Kidney (tissue), 13 donors: ENCODE measurements at regions not wholly inside any gene's neighbourhood (a gene's known extent, or its start where the extent isn't known, plus 50 kb on each side); places are given as distances from the start of the nearest gene placed in this dataset.
A peak's percentile ranks its signal among the peaks of the same experiment; 100 is the strongest.

ENCODE experiments used
- DNase-seq, 5 donors: peaks; one replicate each; pipeline ENCODE4 v3.0.0-alpha.2; 2013 to 2020
- FAIRE-seq: peaks from 2 replicates; lab custom pipeline; 2012; peaks lifted over from hg19 to GRCh38; lab: Jason Lieb, UNC
- H3K27ac ChIP-seq, 2 donors: one replicate each; pipeline ENCODE4 v1.7.0; 2013; ENCODE audit warnings: low read depth in 2 of 2, low read length in 2 of 2, inconsistent platforms in 1 of 2
- H3K27me3 ChIP-seq: one replicate; pipeline ENCODE4 v1.7.1; 2013; ENCODE audit warnings: low read length, inconsistent platforms; ENCODE audit not compliant: control insufficient read depth, insufficient read depth
- H3K36me3 ChIP-seq, 3 donors: one replicate each; pipeline versions ENCODE4 v1.7.0 to v1.7.1; 2013; ENCODE audit warnings: low read length in 3 of 3, control low read depth in 1 of 3, inconsistent platforms in 1 of 3; ENCODE audit not compliant: insufficient read depth in 3 of 3, control insufficient read depth in 2 of 3
- H3K4me1 ChIP-seq, 3 donors: one replicate each; pipeline versions ENCODE4 v1.7.0 to v1.7.1; 2013; ENCODE audit warnings: low read length in 3 of 3, inconsistent platforms in 1 of 3, low read depth in 1 of 3; ENCODE audit not compliant: control insufficient read depth in 2 of 3, insufficient read depth in 2 of 3
- H3K4me3 ChIP-seq, 3 donors: one replicate each; pipeline versions ENCODE4 v1.7.0 to v1.8.1; 2013; ENCODE audit warnings: low read length in 3 of 3, control low read depth in 1 of 3, inconsistent platforms in 1 of 3
- H3K9ac ChIP-seq, 3 donors: one replicate each; pipeline versions ENCODE4 v1.7.0 to v1.7.1; 2013; ENCODE audit warnings: low read length in 3 of 3, control low read depth in 1 of 3, inconsistent platforms in 1 of 3
- H3K9me3 ChIP-seq, 3 donors: one replicate each; pipeline versions ENCODE4 v1.7.0 to v1.7.1; 2013; ENCODE audit warnings: low read length in 3 of 3, control low read depth in 1 of 3, inconsistent platforms in 1 of 3; ENCODE audit not compliant: control insufficient read depth in 2 of 3, insufficient read depth in 1 of 3
- CTCF ChIP-seq: IDR thresholded peaks from 3 replicates; pipeline ENCODE4 v1.5.1; 2012; ENCODE audit warnings: mild to moderate bottlenecking, moderate library complexity, borderline replicate concordance; ENCODE audit not compliant: insufficient read depth; ENCODE audit errors: extremely low read depth
- intact Hi-C: fragments of 100-400 bp; cut with DNase I; formaldehyde crosslinking; loops from one replicate; pipeline ENCODE4 v1.11.1; 2022
- donor health status: control.
- donor health status: control.
- donor health status: control.
- donor health status: control.
- donor health status: control.
- donor health status: DM: yes; HTN: yes; CAD: no.
- donor health status: Normal renal cell carcinoma (clear cell type).

DNA sequence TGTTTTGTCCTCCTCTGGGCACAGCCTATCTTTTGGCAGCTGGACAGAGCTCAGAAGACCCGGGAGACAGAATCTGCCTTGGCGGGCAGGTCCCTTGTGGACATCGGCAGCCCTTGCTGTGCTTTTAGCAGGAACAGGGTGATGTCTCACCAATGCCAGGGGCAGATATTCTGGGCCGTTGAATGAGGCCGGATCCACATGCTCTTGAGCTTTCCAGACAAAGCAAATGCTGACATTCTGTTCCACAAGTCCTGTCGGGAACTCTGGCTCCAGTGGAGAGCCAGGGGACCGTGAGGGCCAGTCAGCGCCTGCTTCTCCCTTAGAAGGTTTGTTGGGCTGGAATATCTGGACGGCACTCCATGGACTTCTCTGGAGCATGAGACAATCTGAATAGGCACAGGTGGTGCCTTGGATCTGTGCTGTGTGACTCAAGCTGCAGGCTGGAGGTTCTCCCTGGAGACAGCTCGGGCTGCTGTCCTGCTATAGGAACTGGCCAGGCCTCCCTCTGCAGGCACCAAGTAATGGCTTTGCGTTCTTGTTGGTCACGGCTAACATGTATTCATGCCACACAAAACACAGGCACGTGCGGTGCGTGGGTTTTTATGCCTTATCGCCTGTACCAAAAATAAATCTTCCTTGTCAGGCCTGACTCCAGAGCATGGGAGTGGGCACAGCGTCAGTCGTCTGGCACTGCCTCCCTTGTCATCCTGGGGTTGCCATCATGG, 80.3 kb downstream of the GADD45G start:
- intact Hi-C loops: no loop called here
- Histone ChIP-seq H3K9ac (no peak overlapping the region), H3K36me3 (no peaks in the 10 kb centered on the region), H3K9me3 (no peaks in the 10 kb centered on the region), H3K27me3 (no peaks in the 10 kb centered on the region), H3K4me3 (no peak overlapping the region), H3K4me1 (peaks cover 0 to 21% (median 19%) of the 10 kb centered on the region in 3 donors), H3K27ac (peak overlapping the region in 1 of 2 donors; percentile 72)
- TF ChIP-seq CTCF: no peak
- FAIRE-seq: no peak
- no peak for DNase-seq

DNA sequence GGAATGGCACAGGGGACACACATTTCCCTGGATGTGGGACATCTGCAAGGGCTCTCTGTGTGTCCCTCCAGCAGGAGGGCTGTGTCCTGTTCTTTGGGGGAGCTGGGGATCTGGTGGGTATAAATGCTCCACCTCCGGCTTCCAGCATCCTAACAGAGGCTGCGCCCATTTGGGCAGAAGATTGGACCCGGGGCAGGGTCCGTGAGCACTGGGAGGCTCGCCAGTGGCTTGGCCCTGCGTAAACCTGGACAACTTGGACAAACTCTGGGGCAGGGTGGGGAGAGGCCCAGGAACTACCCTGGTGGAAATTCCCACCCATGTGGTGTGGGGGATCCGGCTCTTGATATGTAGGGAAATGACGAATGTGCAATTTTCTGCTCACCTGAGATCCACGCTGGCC, 80.9 kb downstream of the GADD45G start:
- no peak for DNase-seq
- Histone ChIP-seq H3K9me3 (no peaks in the 10 kb centered on the region), H3K27me3 (no peaks in the 10 kb centered on the region), H3K36me3 (no peaks in the 10 kb centered on the region), H3K4me1 (peaks cover 0 to 24% (median 19%) of the 10 kb centered on the region in 3 donors), H3K9ac (no peak overlapping the region), H3K27ac (no peak overlapping the region), H3K4me3 (no peak overlapping the region)
- no peak for FAIRE-seq
- intact Hi-C loops: no loop called here
- no peak for TF ChIP-seq CTCF

- intact Hi-C loops: no loop called here
- H3K4me3 ChIP-seq: no peak overlapping the region
- peaks cover 0 to 24% (median 19%) of the 10 kb centered on the region in 3 donors for H3K4me1 ChIP-seq
- H3K36me3 ChIP-seq: no peaks in the 10 kb centered on the region
- no peak for DNase-seq
- no peak for FAIRE-seq
- no peak overlapping the region for H3K27ac ChIP-seq
- H3K9ac ChIP-seq: no peak overlapping the region
- TF ChIP-seq CTCF: no peak
- no peaks in the 10 kb centered on the region for H3K9me3 ChIP-seq
- H3K27me3 ChIP-seq: no peaks in the 10 kb centered on the region
Observed at GRCh38 chr9:89686126-89686525, 81.3 kb downstream of the GADD45G start.
